Liver (tissue), 3 donors: ENCODE measurements at regions not wholly inside any gene's neighbourhood (a gene's known extent, or its start where the extent isn't known, plus 50 kb on each side); places are given as distances from the start of the nearest gene placed in this dataset.

Source experiments
- ATF3 ChIP-seq: IDR thresholded peaks from 2 replicates; pipeline ENCODE4 v1.6.1; 2016; ENCODE audit warnings: antibody characterized with exemption
- EGR1 ChIP-seq, 2 donors: IDR thresholded peaks; 2 replicates each; pipeline ENCODE4 v1.6.1; 2016 to 2018; ENCODE audit warnings: antibody characterized with exemption in 2 of 2, low read depth in 2 of 2
- GABPA ChIP-seq, 2 donors: IDR thresholded peaks in 1 of 2; conservative IDR thresholded peaks in 1 of 2; 2 replicates each; pipeline ENCODE4 v1.6.1; 2016; ENCODE audit warnings: antibody characterized with exemption in 2 of 2, mild to moderate bottlenecking in 1 of 2, moderate library complexity in 1 of 2
- HNF4G ChIP-seq: IDR thresholded peaks from 2 replicates; pipeline ENCODE4 v1.6.1; 2016; ENCODE audit warnings: antibody characterized with exemption
- JUND ChIP-seq, 2 donors: IDR thresholded peaks; 2 replicates each; pipeline ENCODE4 v1.6.1; 2016; ENCODE audit warnings: antibody characterized with exemption in 2 of 2
- MAX ChIP-seq: IDR thresholded peaks from 2 replicates; pipeline ENCODE4 v1.6.1; 2016; ENCODE audit warnings: antibody characterized with exemption
- NR2F2 ChIP-seq: IDR thresholded peaks from 2 replicates; pipeline ENCODE4 v1.6.1; 2016; ENCODE audit warnings: antibody characterized with exemption
- RAD21 ChIP-seq, 2 donors: IDR thresholded peaks; 2 replicates each; pipeline ENCODE4 v1.6.1; 2016; ENCODE audit warnings: antibody characterized with exemption in 2 of 2, mild to moderate bottlenecking in 2 of 2
- SP1 ChIP-seq: IDR thresholded peaks from 2 replicates; pipeline ENCODE4 v1.6.1; 2018; ENCODE audit warnings: antibody characterized with exemption, mild to moderate bottlenecking
- TAF1 ChIP-seq: conservative IDR thresholded peaks from 2 replicates; pipeline ENCODE4 v1.6.1; 2016; ENCODE audit warnings: antibody characterized with exemption, mild to moderate bottlenecking
- YY1 ChIP-seq: IDR thresholded peaks from 2 replicates; pipeline ENCODE4 v1.6.1; 2016; ENCODE audit warnings: antibody characterized with exemption, mild to moderate bottlenecking
- TF ChIP-seq, protein P1 (sequence below): fragments of 150-350 bp; IDR thresholded peaks from 2 replicates; pipeline ENCODE4 v1.5.1; 2017; ENCODE audit warnings: improper control_type of control experiment, low read depth, low read length; ENCODE audit not compliant: missing input control
- TF ChIP-seq, protein P2 (sequence below): IDR thresholded peaks from 2 replicates; pipeline ENCODE4 v1.6.1; 2016; ENCODE audit warnings: antibody characterized with exemption
- TF ChIP-seq, protein P3 (sequence below): IDR thresholded peaks from 2 replicates; pipeline ENCODE4 v1.6.1; 2016; ENCODE audit warnings: antibody characterized with exemption, mild to moderate bottlenecking
- donor health status: healthy.
- donor health status: healthy.

GRCh38 chr13:39941911-39942551 lies 286.6 kb downstream of the COG6 start:
- TF ChIP-seq MAX = no peak
- TF ChIP-seq, protein P1, sequence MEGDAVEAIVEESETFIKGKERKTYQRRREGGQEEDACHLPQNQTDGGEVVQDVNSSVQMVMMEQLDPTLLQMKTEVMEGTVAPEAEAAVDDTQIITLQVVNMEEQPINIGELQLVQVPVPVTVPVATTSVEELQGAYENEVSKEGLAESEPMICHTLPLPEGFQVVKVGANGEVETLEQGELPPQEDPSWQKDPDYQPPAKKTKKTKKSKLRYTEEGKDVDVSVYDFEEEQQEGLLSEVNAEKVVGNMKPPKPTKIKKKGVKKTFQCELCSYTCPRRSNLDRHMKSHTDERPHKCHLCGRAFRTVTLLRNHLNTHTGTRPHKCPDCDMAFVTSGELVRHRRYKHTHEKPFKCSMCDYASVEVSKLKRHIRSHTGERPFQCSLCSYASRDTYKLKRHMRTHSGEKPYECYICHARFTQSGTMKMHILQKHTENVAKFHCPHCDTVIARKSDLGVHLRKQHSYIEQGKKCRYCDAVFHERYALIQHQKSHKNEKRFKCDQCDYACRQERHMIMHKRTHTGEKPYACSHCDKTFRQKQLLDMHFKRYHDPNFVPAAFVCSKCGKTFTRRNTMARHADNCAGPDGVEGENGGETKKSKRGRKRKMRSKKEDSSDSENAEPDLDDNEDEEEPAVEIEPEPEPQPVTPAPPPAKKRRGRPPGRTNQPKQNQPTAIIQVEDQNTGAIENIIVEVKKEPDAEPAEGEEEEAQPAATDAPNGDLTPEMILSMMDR = no peak
- no peak for TF ChIP-seq YY1
- TF ChIP-seq, protein P2, sequence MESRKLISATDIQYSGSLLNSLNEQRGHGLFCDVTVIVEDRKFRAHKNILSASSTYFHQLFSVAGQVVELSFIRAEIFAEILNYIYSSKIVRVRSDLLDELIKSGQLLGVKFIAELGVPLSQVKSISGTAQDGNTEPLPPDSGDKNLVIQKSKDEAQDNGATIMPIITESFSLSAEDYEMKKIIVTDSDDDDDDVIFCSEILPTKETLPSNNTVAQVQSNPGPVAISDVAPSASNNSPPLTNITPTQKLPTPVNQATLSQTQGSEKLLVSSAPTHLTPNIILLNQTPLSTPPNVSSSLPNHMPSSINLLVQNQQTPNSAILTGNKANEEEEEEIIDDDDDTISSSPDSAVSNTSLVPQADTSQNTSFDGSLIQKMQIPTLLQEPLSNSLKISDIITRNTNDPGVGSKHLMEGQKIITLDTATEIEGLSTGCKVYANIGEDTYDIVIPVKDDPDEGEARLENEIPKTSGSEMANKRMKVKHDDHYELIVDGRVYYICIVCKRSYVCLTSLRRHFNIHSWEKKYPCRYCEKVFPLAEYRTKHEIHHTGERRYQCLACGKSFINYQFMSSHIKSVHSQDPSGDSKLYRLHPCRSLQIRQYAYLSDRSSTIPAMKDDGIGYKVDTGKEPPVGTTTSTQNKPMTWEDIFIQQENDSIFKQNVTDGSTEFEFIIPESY = no peak
- no peak for TF ChIP-seq JUND (IDR thresholded peaks at IDR 0.05)
- TF ChIP-seq EGR1 (IDR thresholded peaks at IDR 0.05; ENCODE audit: low read depth in 2 of 2) = no peak
- TF ChIP-seq GABPA (IDR thresholded peaks at IDR 0.05 in 1 of 2, conservative IDR thresholded peaks at IDR 0.05 in 1 of 2) = no peak
- TF ChIP-seq, protein P3, sequence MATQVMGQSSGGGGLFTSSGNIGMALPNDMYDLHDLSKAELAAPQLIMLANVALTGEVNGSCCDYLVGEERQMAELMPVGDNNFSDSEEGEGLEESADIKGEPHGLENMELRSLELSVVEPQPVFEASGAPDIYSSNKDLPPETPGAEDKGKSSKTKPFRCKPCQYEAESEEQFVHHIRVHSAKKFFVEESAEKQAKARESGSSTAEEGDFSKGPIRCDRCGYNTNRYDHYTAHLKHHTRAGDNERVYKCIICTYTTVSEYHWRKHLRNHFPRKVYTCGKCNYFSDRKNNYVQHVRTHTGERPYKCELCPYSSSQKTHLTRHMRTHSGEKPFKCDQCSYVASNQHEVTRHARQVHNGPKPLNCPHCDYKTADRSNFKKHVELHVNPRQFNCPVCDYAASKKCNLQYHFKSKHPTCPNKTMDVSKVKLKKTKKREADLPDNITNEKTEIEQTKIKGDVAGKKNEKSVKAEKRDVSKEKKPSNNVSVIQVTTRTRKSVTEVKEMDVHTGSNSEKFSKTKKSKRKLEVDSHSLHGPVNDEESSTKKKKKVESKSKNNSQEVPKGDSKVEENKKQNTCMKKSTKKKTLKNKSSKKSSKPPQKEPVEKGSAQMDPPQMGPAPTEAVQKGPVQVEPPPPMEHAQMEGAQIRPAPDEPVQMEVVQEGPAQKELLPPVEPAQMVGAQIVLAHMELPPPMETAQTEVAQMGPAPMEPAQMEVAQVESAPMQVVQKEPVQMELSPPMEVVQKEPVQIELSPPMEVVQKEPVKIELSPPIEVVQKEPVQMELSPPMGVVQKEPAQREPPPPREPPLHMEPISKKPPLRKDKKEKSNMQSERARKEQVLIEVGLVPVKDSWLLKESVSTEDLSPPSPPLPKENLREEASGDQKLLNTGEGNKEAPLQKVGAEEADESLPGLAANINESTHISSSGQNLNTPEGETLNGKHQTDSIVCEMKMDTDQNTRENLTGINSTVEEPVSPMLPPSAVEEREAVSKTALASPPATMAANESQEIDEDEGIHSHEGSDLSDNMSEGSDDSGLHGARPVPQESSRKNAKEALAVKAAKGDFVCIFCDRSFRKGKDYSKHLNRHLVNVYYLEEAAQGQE = no peak
- TF ChIP-seq TAF1 = no peak
- no peak for TF ChIP-seq RAD21 (IDR thresholded peaks at IDR 0.05)
- no peak for TF ChIP-seq SP1
- TF ChIP-seq ATF3 = no peak
- TF ChIP-seq NR2F2 = no peak
- no peak for TF ChIP-seq HNF4G
